ENCODE measurements at regions not wholly inside any gene's neighbourhood (a gene's known extent, or its start where the extent isn't known, plus 50 kb on each side); places are given as distances from the start of the nearest gene placed in this dataset.

DNA sequence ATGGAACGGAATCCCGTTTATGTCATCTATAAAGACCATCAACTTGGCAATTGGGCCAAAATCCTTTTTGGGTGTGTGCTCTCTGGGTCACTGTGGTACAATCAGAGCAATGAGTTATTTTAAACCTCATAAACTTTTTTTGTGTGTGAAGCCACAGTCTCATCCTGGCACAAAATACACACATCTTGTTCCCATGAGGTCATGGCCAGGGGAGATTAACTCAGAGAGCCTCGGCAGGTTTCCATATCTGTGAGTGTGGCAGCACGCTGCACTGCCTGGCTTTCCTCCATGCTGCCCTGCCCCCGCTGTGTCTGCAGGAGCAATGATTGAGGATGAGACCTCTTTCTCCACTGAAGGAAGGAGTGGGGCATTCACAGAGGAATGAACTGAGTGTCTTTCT lies 54.0 kb upstream of the DLG1 start:
- Histone ChIP-seq H3K27me3 (no peaks in the 10 kb centered on the region), H2AFZ (replicated peaks) (no peak overlapping the region), H3K27ac (no peak overlapping the region), H3K9ac (no peak overlapping the region), H3K4me2 (no peak overlapping the region), H4K20me1 (ENCODE audit: low read depth) (no peaks in the 10 kb centered on the region), H3K4me3 (no peak overlapping the region), H3F3A (ENCODE audit: low read depth) (peaks cover 27% of the 10 kb centered on the region), H3K9me3 (ENCODE audit: low read depth) (no peaks in the 10 kb centered on the region), H3K79me2 (ENCODE audit: low read depth) (no peaks in the 10 kb centered on the region), H3K4me1 (peaks cover 37% of the 10 kb centered on the region), H3K36me3 (no peaks in the 10 kb centered on the region)
- Mint-ChIP-seq H3K9me3 (no peaks in the 10 kb centered on the region), H3K27ac (peak overlapping the region; percentile 72), H3K36me3 (peaks cover 2% of the 10 kb centered on the region), H3K4me1 (peaks cover 44% of the 10 kb centered on the region), H3K4me3 (no peak overlapping the region), H3K27me3 (ENCODE audit: insufficient read depth, low read depth) (peaks cover 7% of the 10 kb centered on the region)
- no peak for TF ChIP-seq EZH2phosphoT487 (IDR thresholded peaks at IDR 0.05)
- no peak for TF ChIP-seq EZH2 (IDR thresholded peaks at IDR 0.05)
- TF ChIP-seq, protein P1, sequence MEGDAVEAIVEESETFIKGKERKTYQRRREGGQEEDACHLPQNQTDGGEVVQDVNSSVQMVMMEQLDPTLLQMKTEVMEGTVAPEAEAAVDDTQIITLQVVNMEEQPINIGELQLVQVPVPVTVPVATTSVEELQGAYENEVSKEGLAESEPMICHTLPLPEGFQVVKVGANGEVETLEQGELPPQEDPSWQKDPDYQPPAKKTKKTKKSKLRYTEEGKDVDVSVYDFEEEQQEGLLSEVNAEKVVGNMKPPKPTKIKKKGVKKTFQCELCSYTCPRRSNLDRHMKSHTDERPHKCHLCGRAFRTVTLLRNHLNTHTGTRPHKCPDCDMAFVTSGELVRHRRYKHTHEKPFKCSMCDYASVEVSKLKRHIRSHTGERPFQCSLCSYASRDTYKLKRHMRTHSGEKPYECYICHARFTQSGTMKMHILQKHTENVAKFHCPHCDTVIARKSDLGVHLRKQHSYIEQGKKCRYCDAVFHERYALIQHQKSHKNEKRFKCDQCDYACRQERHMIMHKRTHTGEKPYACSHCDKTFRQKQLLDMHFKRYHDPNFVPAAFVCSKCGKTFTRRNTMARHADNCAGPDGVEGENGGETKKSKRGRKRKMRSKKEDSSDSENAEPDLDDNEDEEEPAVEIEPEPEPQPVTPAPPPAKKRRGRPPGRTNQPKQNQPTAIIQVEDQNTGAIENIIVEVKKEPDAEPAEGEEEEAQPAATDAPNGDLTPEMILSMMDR (IDR thresholded peaks at IDR 0.05): no peak
- DNase-seq (ENCODE audit: low spot score): no peak

DNA sequence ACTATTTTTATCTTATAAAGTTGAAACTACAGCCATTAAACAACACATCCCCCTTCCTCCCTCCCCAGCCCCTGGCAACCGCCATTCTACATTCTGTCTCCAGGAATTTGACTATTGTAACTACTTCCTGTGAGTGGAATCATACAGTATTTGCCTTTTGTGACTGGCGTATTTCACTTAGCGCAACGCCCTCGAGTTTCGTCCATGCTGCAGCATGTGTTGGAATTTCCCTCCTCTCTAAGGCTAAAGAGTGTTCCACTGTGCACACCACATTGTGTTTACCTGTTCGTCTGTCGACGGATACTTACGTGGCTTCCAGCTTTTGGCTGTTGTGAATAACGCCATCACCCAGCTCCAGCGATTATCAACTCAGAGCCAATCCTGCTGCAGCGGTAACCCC lies 52.0 kb upstream of the DLG1 start:
- Histone ChIP-seq H3K9ac (no peak overlapping the region), H3K4me1 (peaks cover 37% of the 10 kb centered on the region), H3K4me3 (no peak overlapping the region), H3K79me2 (ENCODE audit: low read depth) (no peaks in the 10 kb centered on the region), H3K27me3 (no peaks in the 10 kb centered on the region), H3K27ac (no peak overlapping the region), H3K9me3 (ENCODE audit: low read depth) (no peaks in the 10 kb centered on the region), H2AFZ (replicated peaks) (no peak overlapping the region), H4K20me1 (ENCODE audit: low read depth) (no peaks in the 10 kb centered on the region), H3K4me2 (no peak overlapping the region), H3K36me3 (no peaks in the 10 kb centered on the region), H3F3A (ENCODE audit: low read depth) (peaks cover 27% of the 10 kb centered on the region)
- no peaks in the 10 kb centered on the region for H3K9me3 Mint-ChIP-seq
- TF ChIP-seq, protein P1 (IDR thresholded peaks at IDR 0.05): no peak
- no peak for TF ChIP-seq EZH2 (IDR thresholded peaks at IDR 0.05)
- no peak for TF ChIP-seq EZH2phosphoT487 (IDR thresholded peaks at IDR 0.05)
- H3K4me3 Mint-ChIP-seq: no peak overlapping the region
- peaks cover under 1% of the 10 kb centered on the region for H3K27me3 Mint-ChIP-seq (ENCODE audit: insufficient read depth, low read depth)
- peaks cover under 1% of the 10 kb centered on the region for H3K36me3 Mint-ChIP-seq
- no peak overlapping the region for H3K27ac Mint-ChIP-seq
- no peak for DNase-seq (ENCODE audit: low spot score)
- peaks cover 40% of the 10 kb centered on the region for H3K4me1 Mint-ChIP-seq

DNA sequence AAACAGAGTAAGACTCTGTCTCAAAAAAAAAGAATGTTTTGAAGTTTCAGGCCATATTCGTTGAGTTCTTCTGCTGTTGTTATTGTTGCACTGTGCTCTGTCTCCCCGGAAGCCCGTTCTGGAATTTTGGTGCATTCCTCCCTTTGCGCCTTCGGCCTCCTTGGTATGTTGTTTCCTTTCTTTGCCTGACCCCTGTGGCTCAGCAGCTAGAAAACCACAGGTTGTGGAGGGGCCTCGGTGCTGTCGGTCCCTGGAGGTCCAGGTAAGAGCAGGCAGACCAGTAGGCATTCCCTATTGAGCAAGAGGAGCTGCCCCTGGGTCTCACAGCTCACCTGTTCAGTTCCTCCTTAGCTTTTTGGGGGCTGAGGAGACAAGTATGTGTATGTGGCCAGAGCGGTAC lies 51.0 kb upstream of the DLG1 start:
- peak; percentile 61 for DNase-seq (ENCODE audit: low spot score)
- Histone ChIP-seq H3K4me3 (no peak overlapping the region), H3K4me2 (peak overlapping the region; percentile 12), H3K36me3 (no peaks in the 10 kb centered on the region), H3F3A (ENCODE audit: low read depth) (peaks cover 19% of the 10 kb centered on the region), H3K27me3 (no peaks in the 10 kb centered on the region), H3K79me2 (ENCODE audit: low read depth) (no peaks in the 10 kb centered on the region), H4K20me1 (ENCODE audit: low read depth) (no peaks in the 10 kb centered on the region), H3K4me1 (peaks cover 28% of the 10 kb centered on the region), H2AFZ (replicated peaks) (peak overlapping the region; percentile 34), H3K9ac (no peak overlapping the region), H3K9me3 (ENCODE audit: low read depth) (no peaks in the 10 kb centered on the region), H3K27ac (no peak overlapping the region)
- no peak overlapping the region for H3K4me3 Mint-ChIP-seq
- no peak overlapping the region for H3K27ac Mint-ChIP-seq
- H3K9me3 Mint-ChIP-seq: no peaks in the 10 kb centered on the region
- no peaks in the 10 kb centered on the region for H3K27me3 Mint-ChIP-seq (ENCODE audit: insufficient read depth, low read depth)
- H3K4me1 Mint-ChIP-seq: peaks cover 31% of the 10 kb centered on the region
- H3K36me3 Mint-ChIP-seq: no peaks in the 10 kb centered on the region
- TF ChIP-seq EZH2phosphoT487 (IDR thresholded peaks at IDR 0.05): no peak
- TF ChIP-seq, protein P1 (IDR thresholded peaks at IDR 0.05): no peak
- no peak for TF ChIP-seq EZH2 (IDR thresholded peaks at IDR 0.05)

All from neural progenitor cell (in vitro differentiated cells).